ENCODE measurements at regions not wholly inside any gene's neighbourhood (a gene's known extent, or its start where the extent isn't known, plus 50 kb on each side); places are given as distances from the start of the nearest gene placed in this dataset.

GRCh38 chr4:27194599-27195176 is 334.0 kb downstream of the STIM2 start:
- no peaks in the 10 kb centered on the region for H3K36me3 ChIP-seq
- no peaks in the 10 kb centered on the region for H3K27me3 ChIP-seq
- H3K4me1 ChIP-seq, result no peaks in the 10 kb centered on the region
- DNase-seq, result no peak
- no peak overlapping the region for H3K4me3 ChIP-seq
- no peak overlapping the region for H3K27ac ChIP-seq
- no peaks in the 10 kb centered on the region for H3K9me3 ChIP-seq
- TF ChIP-seq POLR2A (IDR thresholded peaks at IDR 0.05), result no peak
- TF ChIP-seq, protein P1, sequence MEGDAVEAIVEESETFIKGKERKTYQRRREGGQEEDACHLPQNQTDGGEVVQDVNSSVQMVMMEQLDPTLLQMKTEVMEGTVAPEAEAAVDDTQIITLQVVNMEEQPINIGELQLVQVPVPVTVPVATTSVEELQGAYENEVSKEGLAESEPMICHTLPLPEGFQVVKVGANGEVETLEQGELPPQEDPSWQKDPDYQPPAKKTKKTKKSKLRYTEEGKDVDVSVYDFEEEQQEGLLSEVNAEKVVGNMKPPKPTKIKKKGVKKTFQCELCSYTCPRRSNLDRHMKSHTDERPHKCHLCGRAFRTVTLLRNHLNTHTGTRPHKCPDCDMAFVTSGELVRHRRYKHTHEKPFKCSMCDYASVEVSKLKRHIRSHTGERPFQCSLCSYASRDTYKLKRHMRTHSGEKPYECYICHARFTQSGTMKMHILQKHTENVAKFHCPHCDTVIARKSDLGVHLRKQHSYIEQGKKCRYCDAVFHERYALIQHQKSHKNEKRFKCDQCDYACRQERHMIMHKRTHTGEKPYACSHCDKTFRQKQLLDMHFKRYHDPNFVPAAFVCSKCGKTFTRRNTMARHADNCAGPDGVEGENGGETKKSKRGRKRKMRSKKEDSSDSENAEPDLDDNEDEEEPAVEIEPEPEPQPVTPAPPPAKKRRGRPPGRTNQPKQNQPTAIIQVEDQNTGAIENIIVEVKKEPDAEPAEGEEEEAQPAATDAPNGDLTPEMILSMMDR (IDR thresholded peaks at IDR 0.05), result no peak

GRCh38 chr4:27198246-27198645 is 337.6 kb downstream of the STIM2 start:
- DNase-seq, result no peak
- no peak overlapping the region for H3K27ac ChIP-seq
- no peak overlapping the region for H3K4me3 ChIP-seq
- TF ChIP-seq, protein P1 (IDR thresholded peaks at IDR 0.05), result no peak
- TF ChIP-seq POLR2A (IDR thresholded peaks at IDR 0.05), result no peak
- no peaks in the 10 kb centered on the region for H3K36me3 ChIP-seq
- no peaks in the 10 kb centered on the region for H3K4me1 ChIP-seq
- no peaks in the 10 kb centered on the region for H3K9me3 ChIP-seq
- H3K27me3 ChIP-seq, result no peaks in the 10 kb centered on the region

DNA sequence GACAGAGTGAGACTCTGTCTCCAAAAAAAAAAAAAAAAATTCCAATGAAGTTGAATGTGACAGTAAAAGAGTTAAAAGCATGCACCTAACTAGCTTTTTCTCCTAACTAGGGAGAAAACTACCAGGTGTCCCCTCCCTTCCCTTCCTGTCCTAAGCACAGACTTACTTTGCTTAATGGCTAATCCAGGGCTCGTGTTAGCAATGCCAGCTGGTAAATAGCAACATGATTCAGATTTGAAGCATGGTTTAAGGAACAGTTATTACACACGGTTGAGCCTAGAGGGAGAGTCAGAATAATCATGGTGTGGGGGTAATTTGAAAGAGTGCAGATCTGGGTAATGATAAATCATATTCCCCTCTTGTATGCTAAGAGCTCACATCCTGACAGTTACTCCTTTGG is 338.3 kb downstream of the STIM2 start:
- no peaks in the 10 kb centered on the region for H3K36me3 ChIP-seq
- H3K27me3 ChIP-seq, result no peaks in the 10 kb centered on the region
- H3K9me3 ChIP-seq, result no peaks in the 10 kb centered on the region
- no peak overlapping the region for H3K27ac ChIP-seq
- TF ChIP-seq, protein P1 (IDR thresholded peaks at IDR 0.05), result no peak
- TF ChIP-seq POLR2A (IDR thresholded peaks at IDR 0.05), result no peak
- DNase-seq, result no peak
- H3K4me1 ChIP-seq, result no peaks in the 10 kb centered on the region
- no peak overlapping the region for H3K4me3 ChIP-seq

DNA sequence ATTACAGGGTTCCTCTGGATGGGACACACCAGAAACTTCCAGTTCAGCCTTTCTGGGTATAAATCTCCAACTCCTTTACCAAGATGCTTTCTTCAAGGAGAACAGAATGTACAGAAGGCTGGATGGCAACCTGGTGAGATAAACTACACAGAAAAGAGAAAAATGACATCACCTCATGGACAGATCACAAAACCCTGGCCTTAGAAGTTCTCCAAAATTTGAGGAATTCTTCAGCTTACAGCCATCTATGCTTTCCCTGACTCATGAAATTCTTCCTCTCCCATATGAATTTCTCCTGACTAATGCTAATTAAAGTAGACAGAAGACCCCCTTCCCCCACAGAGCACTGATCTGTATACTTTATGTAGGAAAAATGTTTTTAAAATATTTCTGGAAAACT is 345.4 kb downstream of the STIM2 start:
- no peak for DNase-seq
- Histone ChIP-seq H3K4me3 (no peak overlapping the region), H3K27ac (no peak overlapping the region), H3K9me3 (no peaks in the 10 kb centered on the region), H3K27me3 (no peaks in the 10 kb centered on the region), H3K4me1 (no peaks in the 10 kb centered on the region), H3K36me3 (no peaks in the 10 kb centered on the region)
- TF ChIP-seq, protein P1 (IDR thresholded peaks at IDR 0.05), result no peak

- DNase-seq, result no peak
- Histone ChIP-seq H3K9me3 (no peaks in the 10 kb centered on the region), H3K4me3 (no peak overlapping the region), H3K27me3 (no peaks in the 10 kb centered on the region), H3K36me3 (no peaks in the 10 kb centered on the region), H3K4me1 (no peaks in the 10 kb centered on the region), H3K27ac (no peak overlapping the region)
- TF ChIP-seq, protein P1 (IDR thresholded peaks at IDR 0.05), result no peak
- no peak for TF ChIP-seq POLR2A (IDR thresholded peaks at IDR 0.05)
Measured at GRCh38 chr4:27210956-27211355, 350.3 kb downstream of the STIM2 start.

DNA sequence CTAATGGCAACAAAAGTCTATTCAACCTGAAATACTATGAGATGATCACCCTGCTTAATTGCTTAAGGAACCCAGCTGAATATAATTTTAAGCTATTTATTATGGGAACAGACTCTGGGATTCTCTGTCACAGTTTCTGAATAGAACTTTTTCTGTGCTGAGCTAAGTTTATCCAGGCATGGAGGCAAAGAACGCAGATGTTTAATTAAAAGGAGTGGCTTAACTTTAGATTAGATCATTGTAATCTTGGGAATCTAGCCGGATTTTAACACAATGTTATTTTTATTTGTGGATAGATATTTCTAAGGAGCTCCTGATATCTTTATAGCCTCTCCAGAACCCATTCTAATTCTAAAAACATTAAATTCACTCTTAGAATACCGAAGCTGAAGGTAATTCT is 353.4 kb downstream of the STIM2 start:
- no peak for DNase-seq
- Histone ChIP-seq H3K36me3 (no peaks in the 10 kb centered on the region), H3K9me3 (no peaks in the 10 kb centered on the region), H3K27ac (no peak overlapping the region), H3K4me3 (no peak overlapping the region), H3K4me1 (no peaks in the 10 kb centered on the region), H3K27me3 (no peaks in the 10 kb centered on the region)
- TF ChIP-seq POLR2A (IDR thresholded peaks at IDR 0.05), result no peak
- TF ChIP-seq, protein P1 (IDR thresholded peaks at IDR 0.05), result no peak
